GM18907 (cell line): ENCODE measurements at regions not wholly inside any gene's neighbourhood (a gene's known extent, or its start where the extent isn't known, plus 50 kb on each side); places are given as distances from the start of the nearest gene placed in this dataset.
"Not testable (repeated sequence)": the region's sequence is repeated elsewhere in the genome, so short reads cannot be mapped to it uniquely, and the experiment has no call there.

Experiments used
- ATAC-seq: cut with Tn5 transposase; IDR thresholded peaks from one replicate; pipeline ENCODE4 v1.9.1; 2021; ENCODE audit warnings: mild to moderate bottlenecking, moderate library complexity; ENCODE audit not compliant: unreplicated experiment

DNA sequence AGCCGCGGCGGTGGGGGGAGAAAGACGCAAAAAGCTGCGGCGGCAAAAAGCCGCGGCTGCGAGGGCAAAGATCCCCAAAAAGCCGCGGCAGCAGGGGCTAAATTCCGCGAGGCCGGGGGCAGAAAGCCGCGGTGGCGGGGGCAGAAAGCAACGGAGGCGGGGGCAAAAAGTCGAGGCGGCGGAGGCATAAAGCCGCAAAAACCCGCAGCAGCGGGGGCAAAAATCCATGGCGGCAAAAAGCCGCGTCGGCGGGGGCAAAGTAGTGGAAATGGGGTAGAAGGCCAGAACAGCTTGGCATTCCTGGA is 1669.2 kb downstream of the RPIA start:
- not testable (repeated sequence) for ATAC-seq
